Type B pancreatic cell (in vitro differentiated cells): ENCODE measurements at regions not wholly inside any gene's neighbourhood (a gene's known extent, or its start where the extent isn't known, plus 50 kb on each side); places are given as distances from the start of the nearest gene placed in this dataset.

ENCODE experiments used
- DNase-seq: peaks from one replicate; pipeline ENCODE4 v3.0.0; 2021; ENCODE audit warnings: mixed read lengths; ENCODE audit not compliant: unreplicated experiment; ENCODE audit errors: extremely low spot score
- H3K27ac Mint-ChIP-seq: 2 replicates; pipeline ENCODE4 v1.8.0; 2021; ENCODE audit warnings: mild to moderate bottlenecking, mixed read lengths
- H3K27me3 Mint-ChIP-seq: 2 replicates; pipeline ENCODE4 v1.8.0; 2021; ENCODE audit warnings: mixed read lengths
- H3K36me3 Mint-ChIP-seq: 2 replicates; pipeline ENCODE4 v1.8.0; 2021; ENCODE audit warnings: mixed read lengths
- H3K4me1 Mint-ChIP-seq: one replicate; pipeline ENCODE4 v1.8.0; 2021; ENCODE audit warnings: mixed read lengths; ENCODE audit not compliant: unreplicated experiment
- H3K4me3 Mint-ChIP-seq: 2 replicates; pipeline ENCODE4 v1.8.0; 2021; ENCODE audit warnings: mild to moderate bottlenecking, mixed read lengths
- H3K9me3 Mint-ChIP-seq: 2 replicates; pipeline ENCODE4 v1.8.0; 2021; ENCODE audit warnings: mixed read lengths
- TF ChIP-seq, protein P1 (sequence below): fragments of 200-600 bp; sonication (generic); conservative IDR thresholded peaks from 2 replicates; pipeline ENCODE4 v1.5.0; 2021; ENCODE audit warnings: antibody characterized with exemption, mild to moderate bottlenecking

- DNase-seq: no peak
- peaks cover 19% of the 10 kb centered on the region for H3K4me1 Mint-ChIP-seq
- H3K27ac Mint-ChIP-seq: no peak overlapping the region
- H3K4me3 Mint-ChIP-seq: no peak overlapping the region
- TF ChIP-seq, protein P1, sequence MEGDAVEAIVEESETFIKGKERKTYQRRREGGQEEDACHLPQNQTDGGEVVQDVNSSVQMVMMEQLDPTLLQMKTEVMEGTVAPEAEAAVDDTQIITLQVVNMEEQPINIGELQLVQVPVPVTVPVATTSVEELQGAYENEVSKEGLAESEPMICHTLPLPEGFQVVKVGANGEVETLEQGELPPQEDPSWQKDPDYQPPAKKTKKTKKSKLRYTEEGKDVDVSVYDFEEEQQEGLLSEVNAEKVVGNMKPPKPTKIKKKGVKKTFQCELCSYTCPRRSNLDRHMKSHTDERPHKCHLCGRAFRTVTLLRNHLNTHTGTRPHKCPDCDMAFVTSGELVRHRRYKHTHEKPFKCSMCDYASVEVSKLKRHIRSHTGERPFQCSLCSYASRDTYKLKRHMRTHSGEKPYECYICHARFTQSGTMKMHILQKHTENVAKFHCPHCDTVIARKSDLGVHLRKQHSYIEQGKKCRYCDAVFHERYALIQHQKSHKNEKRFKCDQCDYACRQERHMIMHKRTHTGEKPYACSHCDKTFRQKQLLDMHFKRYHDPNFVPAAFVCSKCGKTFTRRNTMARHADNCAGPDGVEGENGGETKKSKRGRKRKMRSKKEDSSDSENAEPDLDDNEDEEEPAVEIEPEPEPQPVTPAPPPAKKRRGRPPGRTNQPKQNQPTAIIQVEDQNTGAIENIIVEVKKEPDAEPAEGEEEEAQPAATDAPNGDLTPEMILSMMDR: no peak
- H3K27me3 Mint-ChIP-seq: peaks cover 2% of the 10 kb centered on the region
- H3K36me3 Mint-ChIP-seq: no peaks in the 10 kb centered on the region
- H3K9me3 Mint-ChIP-seq: peaks cover 2% of the 10 kb centered on the region
Observed at GRCh38 chr18:25518716-25519053, 166.7 kb upstream of the ZNF521 start.

GRCh38 chr18:25517881-25518715 lies 166.1 kb upstream of the ZNF521 start:
- Mint-ChIP-seq H3K4me3 (no peak overlapping the region), H3K4me1 (peaks cover 19% of the 10 kb centered on the region), H3K36me3 (no peaks in the 10 kb centered on the region), H3K27ac (no peak overlapping the region), H3K9me3 (peaks cover 4% of the 10 kb centered on the region), H3K27me3 (peaks cover 3% of the 10 kb centered on the region)
- DNase-seq: no peak
- TF ChIP-seq, protein P1: no peak

- DNase-seq: no peak
- peaks cover 3% of the 10 kb centered on the region for H3K27me3 Mint-ChIP-seq
- H3K36me3 Mint-ChIP-seq: no peaks in the 10 kb centered on the region
- peaks cover 19% of the 10 kb centered on the region for H3K4me1 Mint-ChIP-seq
- H3K4me3 Mint-ChIP-seq: no peak overlapping the region
- TF ChIP-seq, protein P1: no peak
- peaks cover 4% of the 10 kb centered on the region for H3K9me3 Mint-ChIP-seq
- no peak overlapping the region for H3K27ac Mint-ChIP-seq
Observed at GRCh38 chr18:25516747-25517498, 165.0 kb upstream of the ZNF521 start.

DNA sequence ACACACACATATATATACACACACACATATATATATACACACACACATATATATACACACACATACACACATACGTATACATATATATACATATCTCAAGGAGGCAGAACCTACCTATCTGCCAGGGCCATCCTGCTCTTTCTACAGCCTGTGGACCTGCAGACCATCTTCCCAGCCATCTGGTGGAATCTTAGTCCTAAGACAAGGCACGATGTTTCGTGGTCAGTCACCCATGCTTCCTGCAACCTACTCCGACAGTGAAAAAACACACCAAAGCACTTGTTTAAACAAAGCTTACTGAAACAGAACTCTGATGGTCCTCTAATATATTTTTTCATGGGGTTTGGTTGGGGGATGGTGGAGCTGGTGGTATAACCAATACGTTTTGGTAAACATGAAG lies 164.2 kb upstream of the ZNF521 start:
- Mint-ChIP-seq H3K36me3 (no peaks in the 10 kb centered on the region), H3K27me3 (peaks cover 3% of the 10 kb centered on the region), H3K9me3 (peaks cover 4% of the 10 kb centered on the region), H3K4me1 (peaks cover 19% of the 10 kb centered on the region), H3K27ac (no peak overlapping the region), H3K4me3 (no peak overlapping the region)
- DNase-seq: no peak
- TF ChIP-seq, protein P1: no peak

GRCh38 chr18:25510096-25510495 lies 158.1 kb upstream of the ZNF521 start:
- DNase-seq: no peak
- TF ChIP-seq, protein P1: no peak
- H3K27me3 Mint-ChIP-seq: peaks cover 3% of the 10 kb centered on the region
- H3K27ac Mint-ChIP-seq: no peak overlapping the region
- H3K36me3 Mint-ChIP-seq: no peaks in the 10 kb centered on the region
- peaks cover 4% of the 10 kb centered on the region for H3K9me3 Mint-ChIP-seq
- no peaks in the 10 kb centered on the region for H3K4me1 Mint-ChIP-seq
- H3K4me3 Mint-ChIP-seq: no peak overlapping the region
